GM12875 (cell line): ENCODE measurements at regions not wholly inside any gene's neighbourhood (a gene's known extent, or its start where the extent isn't known, plus 50 kb on each side); places are given as distances from the start of the nearest gene placed in this dataset.

Experiments
- H3K4me3 ChIP-seq: one replicate; pipeline ENCODE4 v1.5.1; 2011; ENCODE audit warnings: low read depth, low read length, control low read depth
- TF ChIP-seq, protein P1 (sequence below): IDR thresholded peaks from 2 replicates; pipeline ENCODE4 v1.5.1; 2011; ENCODE audit warnings: low read depth, mild to moderate bottlenecking, control low read depth, inconsistent platforms, low read length, moderate library complexity, borderline replicate concordance; ENCODE audit not compliant: insufficient read depth

DNA sequence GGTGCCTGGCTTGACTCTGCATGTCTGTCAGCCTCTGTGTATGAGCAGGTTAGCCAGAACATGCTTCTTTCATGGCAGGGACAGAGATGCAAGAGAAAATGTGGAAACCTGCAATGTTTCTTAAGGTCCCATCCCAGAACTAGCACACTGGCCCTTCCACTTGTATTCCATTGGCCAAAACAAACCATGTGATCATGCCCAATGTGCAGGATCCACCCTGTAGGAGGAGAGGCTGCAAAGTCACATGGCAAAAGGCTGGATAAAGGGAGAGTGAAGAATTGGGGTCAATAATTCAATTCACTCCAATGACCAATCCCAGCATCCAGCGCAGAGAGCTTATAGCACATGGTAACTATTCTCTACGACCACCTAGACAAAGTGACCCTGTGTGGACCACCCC, 405.5 kb downstream of the MIAT start:
- H3K4me3 ChIP-seq: no peak overlapping the region
- TF ChIP-seq, protein P1, sequence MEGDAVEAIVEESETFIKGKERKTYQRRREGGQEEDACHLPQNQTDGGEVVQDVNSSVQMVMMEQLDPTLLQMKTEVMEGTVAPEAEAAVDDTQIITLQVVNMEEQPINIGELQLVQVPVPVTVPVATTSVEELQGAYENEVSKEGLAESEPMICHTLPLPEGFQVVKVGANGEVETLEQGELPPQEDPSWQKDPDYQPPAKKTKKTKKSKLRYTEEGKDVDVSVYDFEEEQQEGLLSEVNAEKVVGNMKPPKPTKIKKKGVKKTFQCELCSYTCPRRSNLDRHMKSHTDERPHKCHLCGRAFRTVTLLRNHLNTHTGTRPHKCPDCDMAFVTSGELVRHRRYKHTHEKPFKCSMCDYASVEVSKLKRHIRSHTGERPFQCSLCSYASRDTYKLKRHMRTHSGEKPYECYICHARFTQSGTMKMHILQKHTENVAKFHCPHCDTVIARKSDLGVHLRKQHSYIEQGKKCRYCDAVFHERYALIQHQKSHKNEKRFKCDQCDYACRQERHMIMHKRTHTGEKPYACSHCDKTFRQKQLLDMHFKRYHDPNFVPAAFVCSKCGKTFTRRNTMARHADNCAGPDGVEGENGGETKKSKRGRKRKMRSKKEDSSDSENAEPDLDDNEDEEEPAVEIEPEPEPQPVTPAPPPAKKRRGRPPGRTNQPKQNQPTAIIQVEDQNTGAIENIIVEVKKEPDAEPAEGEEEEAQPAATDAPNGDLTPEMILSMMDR: no peak

- H3K4me3 ChIP-seq: no peak overlapping the region
- TF ChIP-seq, protein P1: no peak
Observed at GRCh38 chr22:27063406-27063805, 406.0 kb downstream of the MIAT start.

- H3K4me3 ChIP-seq: no peak overlapping the region
- TF ChIP-seq, protein P1: no peak
Observed at GRCh38 chr22:27063841-27064240, 406.5 kb downstream of the MIAT start.

DNA sequence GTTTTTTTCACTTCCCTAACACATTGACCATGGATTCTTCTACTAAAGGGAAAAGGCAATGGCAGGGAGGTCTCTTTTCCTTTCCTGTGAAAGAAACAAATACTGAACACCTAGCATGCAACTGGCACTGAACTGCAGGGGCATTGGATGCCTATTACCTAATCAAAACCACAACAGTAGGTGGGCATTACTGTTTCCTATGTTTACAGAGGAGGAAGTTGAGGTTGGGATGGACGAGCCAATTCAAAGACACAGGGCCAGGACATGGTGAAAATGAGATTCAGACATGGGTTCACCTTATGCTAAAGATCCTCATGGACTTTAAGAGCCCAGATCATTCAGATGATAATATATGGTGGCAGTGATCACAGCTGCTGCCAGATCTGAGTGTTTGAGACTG, 407.0 kb downstream of the MIAT start:
- H3K4me3 ChIP-seq: no peak overlapping the region
- TF ChIP-seq, protein P1: no peak

DNA sequence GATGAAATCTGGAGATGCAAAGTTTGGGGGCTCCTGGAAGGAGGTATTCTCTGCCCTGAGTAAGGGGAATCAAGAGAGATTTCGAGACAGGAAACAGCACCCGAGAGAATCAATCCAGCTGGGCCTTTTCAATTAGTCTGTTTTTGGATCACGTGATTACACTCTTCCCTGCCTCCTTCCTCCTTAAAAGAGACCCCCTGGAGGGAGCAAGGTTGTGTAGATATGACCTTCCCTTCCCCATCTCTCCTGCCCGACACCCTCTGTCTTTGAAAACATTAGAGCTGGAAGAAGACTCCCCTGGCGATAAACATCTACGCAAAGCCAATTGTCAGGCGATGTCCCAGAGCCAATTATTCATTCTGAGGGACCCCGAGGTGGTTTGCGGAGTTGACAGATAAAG, 407.9 kb downstream of the MIAT start:
- TF ChIP-seq, protein P1: no peak
- no peak overlapping the region for H3K4me3 ChIP-seq

DNA sequence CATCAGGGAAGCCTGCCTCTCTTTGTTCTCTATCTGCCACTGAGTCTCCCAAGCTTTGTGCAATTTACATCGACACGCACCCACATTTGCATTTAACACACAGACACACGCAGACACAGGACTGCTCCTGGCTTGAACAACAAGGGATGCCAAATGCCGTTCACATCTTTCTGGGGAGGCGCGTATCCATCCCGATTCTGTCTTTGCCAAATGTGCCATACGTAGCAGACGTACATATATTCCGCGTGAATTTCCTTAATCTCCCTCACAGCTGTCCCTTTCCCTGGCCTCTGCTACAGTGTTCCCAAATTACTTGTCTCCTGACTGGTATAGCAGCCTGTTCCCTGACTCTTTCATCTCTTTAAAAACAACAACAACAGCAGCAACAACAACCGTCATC, 409.5 kb downstream of the MIAT start:
- H3K4me3 ChIP-seq: no peak overlapping the region
- TF ChIP-seq, protein P1: no peak

GRCh38 chr22:27068121-27068520, 410.7 kb downstream of the MIAT start:
- H3K4me3 ChIP-seq: no peak overlapping the region
- TF ChIP-seq, protein P1: no peak
